Left ventricle myocardium inferior (tissue), 1 donor: ENCODE measurements at regions not wholly inside any gene's neighbourhood (a gene's known extent, or its start where the extent isn't known, plus 50 kb on each side); places are given as distances from the start of the nearest gene placed in this dataset.

Source experiments
- DNase-seq: peaks from one replicate; pipeline ENCODE4 v3.0.0-alpha.2; 2020
- H3K27ac ChIP-seq: fragments of 200-600 bp; replicated peaks from 2 replicates; pipeline ENCODE4 v1.8.0; 2021
- H3K27me3 ChIP-seq: fragments of 200-600 bp; 2 replicates; pipeline ENCODE4 v1.8.0; 2021; ENCODE audit warnings: low read depth
- H3K36me3 ChIP-seq: fragments of 200-600 bp; 2 replicates; pipeline ENCODE4 v1.8.0; 2021
- H3K4me1 ChIP-seq: fragments of 200-600 bp; 2 replicates; pipeline ENCODE4 v1.8.0; 2021
- H3K4me3 ChIP-seq: fragments of 200-600 bp; 2 replicates; pipeline ENCODE4 v1.8.0; 2021; ENCODE audit warnings: mild to moderate bottlenecking, moderate library complexity
- H3K9me3 ChIP-seq: fragments of 200-600 bp; replicated peaks from 2 replicates; pipeline ENCODE4 v1.8.0; 2021
- CTCF ChIP-seq: fragments of 200-600 bp; IDR thresholded peaks from 2 replicates; pipeline ENCODE4 v1.8.0; 2021; ENCODE audit warnings: antibody characterized with exemption, mild to moderate bottlenecking, borderline replicate concordance
- intact Hi-C: fragments of 100-400 bp; cut with micrococcal nuclease; formaldehyde crosslinking; loops from one replicate; pipeline ENCODE4 v1.11.0; 2022
- donor health status: DM: no; HTN: yes; CAD: no; lungs with severe emphysema.

GRCh38 chr15:54815556-54815955, 381.2 kb downstream of the RSL24D1 start:
- intact Hi-C loops: no loop called here
- H3K4me3 ChIP-seq: no peak overlapping the region
- no peak overlapping the region for H3K27ac ChIP-seq
- TF ChIP-seq CTCF: no peak
- DNase-seq: no peak
- H3K36me3 ChIP-seq: no peaks in the 10 kb centered on the region
- H3K27me3 ChIP-seq: no peaks in the 10 kb centered on the region
- H3K4me1 ChIP-seq: no peaks in the 10 kb centered on the region
- H3K9me3 ChIP-seq: peaks cover 28% of the 10 kb centered on the region

- H3K9me3 ChIP-seq: peaks cover 28% of the 10 kb centered on the region
- no peak overlapping the region for H3K4me3 ChIP-seq
- H3K27ac ChIP-seq: no peak overlapping the region
- no peaks in the 10 kb centered on the region for H3K36me3 ChIP-seq
- no peak for TF ChIP-seq CTCF
- no peaks in the 10 kb centered on the region for H3K4me1 ChIP-seq
- DNase-seq: no peak
- intact Hi-C loops: no loop called here
- H3K27me3 ChIP-seq: no peaks in the 10 kb centered on the region
Measured at GRCh38 chr15:54812383-54812782, 384.4 kb downstream of the RSL24D1 start.

DNA sequence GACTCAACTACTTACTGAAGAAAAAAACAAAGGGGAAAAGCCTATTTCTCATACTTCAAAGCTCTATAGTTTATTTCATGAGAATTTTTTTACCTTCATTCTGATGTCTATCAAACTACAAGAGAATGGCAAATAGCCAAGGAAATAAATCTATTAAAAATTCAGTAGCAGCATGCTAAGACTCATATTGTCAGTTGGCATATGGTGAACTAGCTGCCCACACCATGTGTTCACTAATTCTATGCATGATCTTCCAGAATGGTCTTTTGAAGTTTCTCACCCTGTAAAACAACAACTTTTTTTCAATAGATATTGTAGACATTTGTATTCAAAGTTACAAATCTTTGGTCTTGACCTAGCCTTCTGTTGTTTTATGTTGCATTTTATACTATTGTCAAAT, 386.2 kb downstream of the RSL24D1 start:
- peaks cover 28% of the 10 kb centered on the region for H3K9me3 ChIP-seq
- TF ChIP-seq CTCF: no peak
- no peaks in the 10 kb centered on the region for H3K36me3 ChIP-seq
- no peak for DNase-seq
- no peaks in the 10 kb centered on the region for H3K27me3 ChIP-seq
- no peak overlapping the region for H3K27ac ChIP-seq
- H3K4me1 ChIP-seq: no peaks in the 10 kb centered on the region
- no peak overlapping the region for H3K4me3 ChIP-seq
- intact Hi-C loops: no loop called here

- Histone ChIP-seq H3K36me3 (no peaks in the 10 kb centered on the region), H3K4me1 (no peaks in the 10 kb centered on the region), H3K9me3 (peaks cover 25% of the 10 kb centered on the region), H3K4me3 (no peak overlapping the region), H3K27ac (no peak overlapping the region), H3K27me3 (no peaks in the 10 kb centered on the region)
- no peak for DNase-seq
- intact Hi-C loops: no loop called here
- TF ChIP-seq CTCF: no peak
Measured at GRCh38 chr15:54810031-54810430, 386.7 kb downstream of the RSL24D1 start.

GRCh38 chr15:54808321-54808720, 388.4 kb downstream of the RSL24D1 start:
- no peaks in the 10 kb centered on the region for H3K36me3 ChIP-seq
- H3K4me1 ChIP-seq: no peaks in the 10 kb centered on the region
- no peak for TF ChIP-seq CTCF
- intact Hi-C loops: no loop called here
- H3K4me3 ChIP-seq: no peak overlapping the region
- H3K9me3 ChIP-seq: peaks cover 8% of the 10 kb centered on the region
- H3K27ac ChIP-seq: no peak overlapping the region
- no peak for DNase-seq
- no peaks in the 10 kb centered on the region for H3K27me3 ChIP-seq

DNA sequence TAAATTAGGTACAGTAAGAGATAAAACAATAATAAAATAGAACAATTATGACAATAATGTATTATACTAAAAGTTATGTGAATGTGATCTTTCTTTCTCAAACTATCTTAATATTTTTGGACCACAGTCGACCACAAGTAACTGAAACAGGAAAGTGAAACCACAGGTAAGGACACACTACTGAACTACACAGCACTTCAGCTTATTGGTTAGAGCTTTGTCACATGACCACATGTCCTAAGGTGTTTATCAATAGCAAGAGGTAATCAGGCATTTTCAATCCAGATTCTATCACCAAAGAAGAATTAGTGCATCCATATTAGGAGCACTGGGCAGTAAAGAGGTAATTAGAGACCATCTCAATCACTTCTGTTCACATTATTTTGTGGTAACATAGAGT, 392.8 kb downstream of the RSL24D1 start:
- DNase-seq: no peak
- H3K9me3 ChIP-seq: no peaks in the 10 kb centered on the region

More for the DNA sequence above, 392.8 kb downstream of the RSL24D1 start:
- no peaks in the 10 kb centered on the region for H3K27me3 ChIP-seq
- no peak overlapping the region for H3K27ac ChIP-seq
- no peaks in the 10 kb centered on the region for H3K36me3 ChIP-seq
- intact Hi-C loops: no loop called here
- no peak for TF ChIP-seq CTCF
- no peaks in the 10 kb centered on the region for H3K4me1 ChIP-seq
- H3K4me3 ChIP-seq: no peak overlapping the region
